ENCODE measurements at regions not wholly inside any gene's neighbourhood (a gene's known extent, or its start where the extent isn't known, plus 50 kb on each side); places are given as distances from the start of the nearest gene placed in this dataset.

- no peak overlapping the region for H3K4me3 ChIP-seq (ENCODE audit: insufficient read depth, low read depth, low read length)
- no peak for ATAC-seq (ENCODE audit: low read depth)
- intact Hi-C loops (cut with micrococcal nuclease) = no loop called here
- H3K23ac ChIP-seq (ENCODE audit: low read depth, low read length) = no peak overlapping the region
- POLR2A ChIA-PET (ENCODE audit: unreplicated experiment) = no interaction called here
- H3K56ac ChIP-seq (ENCODE audit: extremely low read depth, insufficient read depth, low read length) = no peak overlapping the region
- no peak for TF ChIP-seq FOS (IDR thresholded peaks at IDR 0.05; ENCODE audit: low read depth, low read length)
- no peak for TF ChIP-seq CEBPB (IDR thresholded peaks at IDR 0.05; ENCODE audit: low read depth, low read length)
- TF ChIP-seq POLR2A (IDR thresholded peaks at IDR 0.05; ENCODE audit: low read depth, low read length) = no peak
- TF ChIP-seq SMC3 (IDR thresholded peaks at IDR 0.05; ENCODE audit: low read depth, low read length) = no peak
- no peak for TF ChIP-seq RCOR1 (IDR thresholded peaks at IDR 0.05; ENCODE audit: insufficient replicate concordance, low read length)
- no peak for TF ChIP-seq RFX5 (IDR thresholded peaks at IDR 0.05; ENCODE audit: low read depth, low read length)
- no peak for TF ChIP-seq MAZ (IDR thresholded peaks at IDR 0.05; ENCODE audit: borderline replicate concordance, low read depth, low read length)
- TF ChIP-seq ELK1 (IDR thresholded peaks at IDR 0.05; ENCODE audit: borderline replicate concordance, low read depth, low read length) = no peak
- H3K79me1 ChIP-seq (ENCODE audit: low read depth in 1 of 2, low read length in 2 of 2) = no peaks in the 10 kb centered on the region
- H4K8ac ChIP-seq (ENCODE audit: low read depth in 2 of 2, low read length in 2 of 2) = no peak overlapping the region
- H3K14ac ChIP-seq (replicated peaks; ENCODE audit: low read depth, low read length) = no peak overlapping the region
- H3K18ac ChIP-seq (ENCODE audit: low read depth, low read length) = no peak overlapping the region
- no peak overlapping the region for H2AK9ac ChIP-seq (replicated peaks; ENCODE audit: low read depth, low read length, poor library complexity)
- no peak overlapping the region for H2BK120ac ChIP-seq (ENCODE audit: low read depth, low read length)
- H3K27me3 ChIP-seq (ENCODE audit: control insufficient read depth, insufficient read depth, low read length) = no peaks in the 10 kb centered on the region
- no peaks in the 10 kb centered on the region for H4K20me1 ChIP-seq (ENCODE audit: insufficient read depth, low read length)
- H4K5ac ChIP-seq (ENCODE audit: low read depth, low read length) = no peak overlapping the region
- H4K91ac ChIP-seq (ENCODE audit: insufficient read depth, low read depth, low read length) = no peak overlapping the region
- H2BK20ac ChIP-seq (ENCODE audit: low read depth, low read length) = no peak overlapping the region
- H3K27ac ChIP-seq (ENCODE audit: insufficient read depth, low read length) = no peak overlapping the region
- no peak overlapping the region for H2BK5ac ChIP-seq (ENCODE audit: low read depth, low read length, poor library complexity, severe bottlenecking)
- no peak overlapping the region for H3K4ac ChIP-seq (ENCODE audit: low read depth, low read length)
- BruUV-seq (replicated peaks) = no TSS peak
- no peak overlapping the region for H3K4me2 ChIP-seq (ENCODE audit: low read depth, low read length)
- dilution Hi-C loops (cut with HindIII; ENCODE audit: low sequenced_read_pairs, unreplicated experiment) = no loop called here
- H3K9ac ChIP-seq (ENCODE audit: low read depth, low read length) = no peak overlapping the region
- no peak overlapping the region for H2AK5ac ChIP-seq (ENCODE audit: low read depth, low read length)
- no peaks in the 10 kb centered on the region for H3K9me1 ChIP-seq (ENCODE audit: insufficient read depth, low read length)
- H2AFZ ChIP-seq (replicated peaks; ENCODE audit: low read length, poor library complexity) = no peak overlapping the region
- H3K9me3 ChIP-seq (ENCODE audit: control insufficient read depth, insufficient read depth, low read length) = peaks cover under 1% of the 10 kb centered on the region
- in situ Hi-C loops (cut with MboI; ENCODE audit: low sequenced_read_pairs) = no loop called here
- no peaks in the 10 kb centered on the region for H3K4me1 ChIP-seq (ENCODE audit: control insufficient read depth, insufficient read depth, low read length)
- no peak for DNase-seq
- CTCF ChIA-PET = no interaction called here
- H3K36me3 ChIP-seq (ENCODE audit: control insufficient read depth, insufficient read depth, low read length) = no peaks in the 10 kb centered on the region
- no CpG with 5 or more reads among the region's 3 CpGs for WGBS, 2 experiments (ENCODE audit: extremely low coverage in 2 of 2, insufficient read length in 1 of 2)
- no peak overlapping the region for H2BK15ac ChIP-seq (ENCODE audit: low read depth, low read length)
Observed at GRCh38 chr3:25177041-25177440, 251.0 kb upstream of the RARB start.
